ENCODE measurements at regions not wholly inside any gene's neighbourhood (a gene's known extent, or its start where the extent isn't known, plus 50 kb on each side); places are given as distances from the start of the nearest gene placed in this dataset.

DNA sequence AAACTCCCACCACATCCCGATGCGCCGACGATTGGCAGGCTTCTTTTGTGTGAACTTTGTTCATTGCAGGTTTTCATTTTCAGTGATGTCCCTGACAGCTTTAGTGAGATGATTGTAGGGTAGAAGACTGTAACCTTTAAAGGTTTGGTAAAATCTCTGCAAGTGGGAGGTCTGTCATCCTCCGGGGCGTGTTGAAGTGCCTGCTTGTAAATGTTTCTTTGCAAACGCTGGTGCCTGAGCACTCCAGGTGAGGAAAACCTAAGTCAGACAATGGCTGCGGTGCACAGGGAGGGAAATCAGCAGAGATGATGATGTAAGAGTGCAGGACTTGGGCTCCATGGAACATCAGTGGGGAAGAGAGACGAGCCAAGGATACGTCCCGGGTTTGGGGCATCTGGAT lies 228.1 kb downstream of the DRD1 start:
- no peak overlapping the region for H3K27ac ChIP-seq

GRCh38 chr5:175214152-175214551 lies 229.8 kb downstream of the DRD1 start:
- Histone ChIP-seq H3K79me2 (no peaks in the 10 kb centered on the region), H3K9me3 (ENCODE audit: control insufficient read depth, low read length) (no peaks in the 10 kb centered on the region)

More for the DNA sequence above, 228.1 kb downstream of the DRD1 start:
- no peaks in the 10 kb centered on the region for H3K79me2 ChIP-seq
- H3K9me3 ChIP-seq (ENCODE audit: control insufficient read depth, low read length), result no peaks in the 10 kb centered on the region
- H3K4me2 ChIP-seq (ENCODE audit: low read length), result no peak overlapping the region
- no peaks in the 10 kb centered on the region for H3K4me1 ChIP-seq
- TF ChIP-seq, protein P1, sequence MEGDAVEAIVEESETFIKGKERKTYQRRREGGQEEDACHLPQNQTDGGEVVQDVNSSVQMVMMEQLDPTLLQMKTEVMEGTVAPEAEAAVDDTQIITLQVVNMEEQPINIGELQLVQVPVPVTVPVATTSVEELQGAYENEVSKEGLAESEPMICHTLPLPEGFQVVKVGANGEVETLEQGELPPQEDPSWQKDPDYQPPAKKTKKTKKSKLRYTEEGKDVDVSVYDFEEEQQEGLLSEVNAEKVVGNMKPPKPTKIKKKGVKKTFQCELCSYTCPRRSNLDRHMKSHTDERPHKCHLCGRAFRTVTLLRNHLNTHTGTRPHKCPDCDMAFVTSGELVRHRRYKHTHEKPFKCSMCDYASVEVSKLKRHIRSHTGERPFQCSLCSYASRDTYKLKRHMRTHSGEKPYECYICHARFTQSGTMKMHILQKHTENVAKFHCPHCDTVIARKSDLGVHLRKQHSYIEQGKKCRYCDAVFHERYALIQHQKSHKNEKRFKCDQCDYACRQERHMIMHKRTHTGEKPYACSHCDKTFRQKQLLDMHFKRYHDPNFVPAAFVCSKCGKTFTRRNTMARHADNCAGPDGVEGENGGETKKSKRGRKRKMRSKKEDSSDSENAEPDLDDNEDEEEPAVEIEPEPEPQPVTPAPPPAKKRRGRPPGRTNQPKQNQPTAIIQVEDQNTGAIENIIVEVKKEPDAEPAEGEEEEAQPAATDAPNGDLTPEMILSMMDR (IDR thresholded peaks at IDR 0.05), result no peak
- no peak overlapping the region for H3K9ac ChIP-seq
- H3K4me3 ChIP-seq (ENCODE audit: low read depth, low read length), result no peak overlapping the region
- H2AFZ ChIP-seq, result no peak overlapping the region
- H3K36me3 ChIP-seq (ENCODE audit: control insufficient read depth, insufficient read depth, low read length), result no peaks in the 10 kb centered on the region
- no peaks in the 10 kb centered on the region for H3K27me3 ChIP-seq (ENCODE audit: control insufficient read depth, insufficient read depth, low read length)

GRCh38 chr5:175211956-175212756 lies 231.8 kb downstream of the DRD1 start:
- TF ChIP-seq, protein P1 (IDR thresholded peaks at IDR 0.05), result no peak
- Histone ChIP-seq H3K9me3 (ENCODE audit: control insufficient read depth, low read length) (no peaks in the 10 kb centered on the region), H3K4me2 (ENCODE audit: low read length) (no peak overlapping the region)

More at GRCh38 chr5:175214152-175214551, 229.8 kb downstream of the DRD1 start:
- Histone ChIP-seq H3K4me1 (no peaks in the 10 kb centered on the region), H3K4me2 (ENCODE audit: low read length) (no peak overlapping the region), H2AFZ (no peak overlapping the region), H3K27me3 (ENCODE audit: control insufficient read depth, insufficient read depth, low read length) (no peaks in the 10 kb centered on the region), H3K36me3 (ENCODE audit: control insufficient read depth, insufficient read depth, low read length) (no peaks in the 10 kb centered on the region), H3K27ac (no peak overlapping the region), H3K9ac (no peak overlapping the region), H3K4me3 (ENCODE audit: low read depth, low read length) (no peak overlapping the region)
- TF ChIP-seq, protein P1 (IDR thresholded peaks at IDR 0.05), result no peak

GRCh38 chr5:175207321-175208040 lies 236.5 kb downstream of the DRD1 start:
- H3K36me3 ChIP-seq (ENCODE audit: control insufficient read depth, insufficient read depth, low read length), result no peaks in the 10 kb centered on the region
- TF ChIP-seq, protein P1 (IDR thresholded peaks at IDR 0.05), result no peak
- H3K9me3 ChIP-seq (ENCODE audit: control insufficient read depth, low read length), result no peaks in the 10 kb centered on the region
- H3K9ac ChIP-seq, result no peak overlapping the region
- H3K79me2 ChIP-seq, result no peaks in the 10 kb centered on the region
- H3K4me2 ChIP-seq (ENCODE audit: low read length), result no peak overlapping the region
- no peak overlapping the region for H3K4me3 ChIP-seq (ENCODE audit: low read depth, low read length)
- H3K27me3 ChIP-seq (ENCODE audit: control insufficient read depth, insufficient read depth, low read length), result no peaks in the 10 kb centered on the region
- no peak overlapping the region for H2AFZ ChIP-seq
- H3K4me1 ChIP-seq, result no peaks in the 10 kb centered on the region
- no peak overlapping the region for H3K27ac ChIP-seq

More at GRCh38 chr5:175211956-175212756, 231.8 kb downstream of the DRD1 start:
- no peaks in the 10 kb centered on the region for H3K4me1 ChIP-seq
- H3K4me3 ChIP-seq (ENCODE audit: low read depth, low read length), result no peak overlapping the region
- H3K27me3 ChIP-seq (ENCODE audit: control insufficient read depth, insufficient read depth, low read length), result no peaks in the 10 kb centered on the region
- no peak overlapping the region for H3K9ac ChIP-seq
- H3K79me2 ChIP-seq, result no peaks in the 10 kb centered on the region
- no peak overlapping the region for H3K27ac ChIP-seq
- H3K36me3 ChIP-seq (ENCODE audit: control insufficient read depth, insufficient read depth, low read length), result no peaks in the 10 kb centered on the region
- H2AFZ ChIP-seq, result no peak overlapping the region

Data from parathyroid adenoma (tissue), 2 donors.